HAP-1 (cell line): ENCODE measurements at regions not wholly inside any gene's neighbourhood (a gene's known extent, or its start where the extent isn't known, plus 50 kb on each side); places are given as distances from the start of the nearest gene placed in this dataset.
A peak's percentile ranks its signal among the peaks of the same experiment; 100 is the strongest.
"Not testable (repeated sequence)": the region's sequence is repeated elsewhere in the genome, so short reads cannot be mapped to it uniquely, and the experiment has no call there.

Source experiments
- DNase-seq, 2 experiments: peaks; one replicate each; pipeline ENCODE4 v3.0.0-alpha.2; 2016 to 2020; ENCODE audit warnings: low spot score in 2 of 2
- H3K27me3 ChIP-seq: fragments of 250-450 bp; sonication (Bioruptor Pico); 2 replicates; pipeline ENCODE4 v1.5.1; 2020; ENCODE audit warnings: low read depth, mild to moderate bottlenecking, moderate library complexity
- H3K36me3 ChIP-seq: fragments of 250-450 bp; sonication (Bioruptor Pico); replicated peaks from 2 replicates; pipeline ENCODE4 v1.5.1; 2020; ENCODE audit warnings: mild to moderate bottlenecking
- H3K4me1 ChIP-seq: fragments of 250-450 bp; sonication (Bioruptor Pico); 2 replicates; pipeline ENCODE4 v1.5.1; 2020; ENCODE audit warnings: mild to moderate bottlenecking
- H3K4me3 ChIP-seq: fragments of 250-450 bp; sonication (Bioruptor Pico); 2 replicates; pipeline ENCODE4 v1.5.1; 2020; ENCODE audit warnings: mild to moderate bottlenecking, moderate library complexity
- H3K9me3 ChIP-seq: fragments of 250-450 bp; sonication (Bioruptor Pico); 2 replicates; pipeline ENCODE4 v1.5.1; 2020; ENCODE audit warnings: mild to moderate bottlenecking, moderate library complexity
- in situ Hi-C: fragments of 300-500 bp; cut with MboI; formaldehyde crosslinking; loops from 3 replicates; pipeline ENCODE4 v1.14.3; 2020; ENCODE audit warnings: low sequenced_read_pairs, inconsistent platforms, mixed read lengths

GRCh38 chr1:164154622-164155021, 404.4 kb upstream of the PBX1 start:
- Histone ChIP-seq H3K9me3 (no peaks in the 10 kb centered on the region), H3K27me3 (no peaks in the 10 kb centered on the region), H3K4me1 (no peaks in the 10 kb centered on the region), H3K36me3 (no peaks in the 10 kb centered on the region), H3K4me3 (no peak overlapping the region)
- no peak for DNase-seq
- in situ Hi-C loops, result loop anchor here (25.0 kb wide), 2 partner anchors 742 to 908 kb away; no protein-coding TSS in a partner anchor

GRCh38 chr1:164155347-164155746, 403.6 kb upstream of the PBX1 start:
- no peak for DNase-seq
- no peaks in the 10 kb centered on the region for H3K36me3 ChIP-seq
- no peaks in the 10 kb centered on the region for H3K27me3 ChIP-seq
- H3K4me3 ChIP-seq, result no peak overlapping the region
- in situ Hi-C loops, result loop anchor here (25.0 kb wide), 2 partner anchors 743 to 907 kb away; no protein-coding TSS in a partner anchor
- H3K9me3 ChIP-seq, result no peaks in the 10 kb centered on the region
- H3K4me1 ChIP-seq, result no peaks in the 10 kb centered on the region

- no peaks in the 10 kb centered on the region for H3K27me3 ChIP-seq
- no peak overlapping the region for H3K4me3 ChIP-seq
- H3K4me1 ChIP-seq, result no peaks in the 10 kb centered on the region
- no peaks in the 10 kb centered on the region for H3K9me3 ChIP-seq
- in situ Hi-C loops, result loop anchor here (25.0 kb wide), 2 partner anchors 751 to 899 kb away; no protein-coding TSS in a partner anchor
- no peaks in the 10 kb centered on the region for H3K36me3 ChIP-seq
- DNase-seq, result no peak
Observed at GRCh38 chr1:164163289-164163849, 395.6 kb upstream of the PBX1 start.

- H3K4me3 ChIP-seq, result no peak overlapping the region
- H3K9me3 ChIP-seq, result no peaks in the 10 kb centered on the region
- H3K36me3 ChIP-seq, result no peaks in the 10 kb centered on the region
- no peak for DNase-seq
- H3K27me3 ChIP-seq, result no peaks in the 10 kb centered on the region
- in situ Hi-C loops, result loop anchor here (25.0 kb wide), 2 partner anchors 753 to 897 kb away; no protein-coding TSS in a partner anchor
- no peaks in the 10 kb centered on the region for H3K4me1 ChIP-seq
Observed at GRCh38 chr1:164165466-164165865, 393.5 kb upstream of the PBX1 start.

- not testable (repeated sequence) for H3K4me1 ChIP-seq, H3K27me3 ChIP-seq, H3K9me3 ChIP-seq, H3K36me3 ChIP-seq, H3K4me3 ChIP-seq
- DNase-seq, result peak in 1 of 2 experiments; percentile 66
- in situ Hi-C loops, result loop anchor here (25.0 kb wide), 2 partner anchors 754 to 896 kb away; no protein-coding TSS in a partner anchor
Observed at GRCh38 chr1:164166454-164166853, 392.5 kb upstream of the PBX1 start.

GRCh38 chr1:164177118-164177517, 381.9 kb upstream of the PBX1 start:
- Histone ChIP-seq H3K4me1 (no peaks in the 10 kb centered on the region), H3K9me3 (no peaks in the 10 kb centered on the region), H3K36me3 (no peaks in the 10 kb centered on the region), H3K4me3 (no peak overlapping the region), H3K27me3 (no peaks in the 10 kb centered on the region)
- no peak for DNase-seq
- in situ Hi-C loops, result no loop called here

- H3K36me3 ChIP-seq, result no peaks in the 10 kb centered on the region
- H3K9me3 ChIP-seq, result no peaks in the 10 kb centered on the region
- DNase-seq, result no peak
- no peaks in the 10 kb centered on the region for H3K27me3 ChIP-seq
- in situ Hi-C loops, result no loop called here
- H3K4me3 ChIP-seq, result no peak overlapping the region
- H3K4me1 ChIP-seq, result no peaks in the 10 kb centered on the region
Observed at GRCh38 chr1:164180824-164181223, 378.2 kb upstream of the PBX1 start.

- no peak for DNase-seq
- Histone ChIP-seq H3K4me1 (no peaks in the 10 kb centered on the region), H3K9me3 (no peaks in the 10 kb centered on the region), H3K36me3 (no peaks in the 10 kb centered on the region), H3K27me3 (no peaks in the 10 kb centered on the region), H3K4me3 (no peak overlapping the region)
- in situ Hi-C loops, result no loop called here
Observed at GRCh38 chr1:164183854-164184635, 374.9 kb upstream of the PBX1 start.

- H3K4me1 ChIP-seq, result no peaks in the 10 kb centered on the region
- in situ Hi-C loops, result no loop called here
- no peaks in the 10 kb centered on the region for H3K36me3 ChIP-seq
- DNase-seq, result no peak
- no peak overlapping the region for H3K4me3 ChIP-seq
- H3K9me3 ChIP-seq, result no peaks in the 10 kb centered on the region
- no peaks in the 10 kb centered on the region for H3K27me3 ChIP-seq
Observed at GRCh38 chr1:164186881-164187280, 372.1 kb upstream of the PBX1 start.

GRCh38 chr1:164188497-164188896, 370.5 kb upstream of the PBX1 start:
- H3K36me3 ChIP-seq, result no peaks in the 10 kb centered on the region
- no peaks in the 10 kb centered on the region for H3K27me3 ChIP-seq
- DNase-seq, result no peak
- H3K4me1 ChIP-seq, result no peaks in the 10 kb centered on the region
- H3K4me3 ChIP-seq, result no peak overlapping the region
- in situ Hi-C loops, result no loop called here
- no peaks in the 10 kb centered on the region for H3K9me3 ChIP-seq

GRCh38 chr1:164191191-164191590, 367.8 kb upstream of the PBX1 start:
- Histone ChIP-seq H3K4me3 (no peak overlapping the region), H3K9me3 (no peaks in the 10 kb centered on the region), H3K27me3 (no peaks in the 10 kb centered on the region), H3K4me1 (no peaks in the 10 kb centered on the region), H3K36me3 (no peaks in the 10 kb centered on the region)
- in situ Hi-C loops, result no loop called here
- no peak for DNase-seq

GRCh38 chr1:164210211-164210739, 348.7 kb upstream of the PBX1 start:
- in situ Hi-C loops, result no loop called here
- Histone ChIP-seq H3K9me3 (no peaks in the 10 kb centered on the region), H3K4me1 (no peaks in the 10 kb centered on the region), H3K4me3 (no peak overlapping the region), H3K36me3 (no peaks in the 10 kb centered on the region), H3K27me3 (no peaks in the 10 kb centered on the region)
- no peak for DNase-seq

- H3K27me3 ChIP-seq, result no peaks in the 10 kb centered on the region; the same call in 1 of the 2 replicates
- in situ Hi-C loops, result no loop called here
- H3K4me1 ChIP-seq, result no peaks in the 10 kb centered on the region
- no peak for DNase-seq
- H3K9me3 ChIP-seq, result no peaks in the 10 kb centered on the region
- H3K4me3 ChIP-seq, result no peak overlapping the region
- no peaks in the 10 kb centered on the region for H3K36me3 ChIP-seq
Observed at GRCh38 chr1:164223378-164223777, 335.6 kb upstream of the PBX1 start.

- in situ Hi-C loops, result no loop called here
- Histone ChIP-seq H3K9me3 (no peaks in the 10 kb centered on the region), H3K36me3 (no peaks in the 10 kb centered on the region), H3K27me3 (no peaks in the 10 kb centered on the region; the same call in 1 of the 2 replicates), H3K4me3 (no peak overlapping the region), H3K4me1 (no peaks in the 10 kb centered on the region)
- no peak for DNase-seq
Observed at GRCh38 chr1:164225011-164225410, 334.0 kb upstream of the PBX1 start.
